Body of pancreas (tissue), 4 donors: ENCODE measurements at regions not wholly inside any gene's neighbourhood (a gene's known extent, or its start where the extent isn't known, plus 50 kb on each side); places are given as distances from the start of the nearest gene placed in this dataset.
"Not testable (repeated sequence)": the region's sequence is repeated elsewhere in the genome, so short reads cannot be mapped to it uniquely, and the experiment has no call there.

Experiments used
- CTCF ChIP-seq, 7 experiments: fragments of 450-650 bp in 4 of 7; fragments of 200-600 bp in 3 of 7; sonication (generic) in 3 of 7; IDR thresholded peaks; one replicate each; pipeline ENCODE4 v1.5.1; 2016 to 2019; ENCODE audit warnings: antibody characterized with exemption in 7 of 7
- POLR2A ChIP-seq, 3 donors: fragments of 450-650 bp; IDR thresholded peaks; one replicate each; pipeline ENCODE4 v1.6.1; 2016; ENCODE audit warnings: antibody characterized with exemption in 3 of 3, mild to moderate bottlenecking in 2 of 3

- not testable (repeated sequence) for TF ChIP-seq CTCF, POLR2A (IDR thresholded peaks at IDR 0.05)
Measured at GRCh38 chr20:26091921-26092320, 395.3 kb upstream of the ZNF337 start.
